ENCODE measurements at regions not wholly inside any gene's neighbourhood (a gene's known extent, or its start where the extent isn't known, plus 50 kb on each side); places are given as distances from the start of the nearest gene placed in this dataset.

DNA sequence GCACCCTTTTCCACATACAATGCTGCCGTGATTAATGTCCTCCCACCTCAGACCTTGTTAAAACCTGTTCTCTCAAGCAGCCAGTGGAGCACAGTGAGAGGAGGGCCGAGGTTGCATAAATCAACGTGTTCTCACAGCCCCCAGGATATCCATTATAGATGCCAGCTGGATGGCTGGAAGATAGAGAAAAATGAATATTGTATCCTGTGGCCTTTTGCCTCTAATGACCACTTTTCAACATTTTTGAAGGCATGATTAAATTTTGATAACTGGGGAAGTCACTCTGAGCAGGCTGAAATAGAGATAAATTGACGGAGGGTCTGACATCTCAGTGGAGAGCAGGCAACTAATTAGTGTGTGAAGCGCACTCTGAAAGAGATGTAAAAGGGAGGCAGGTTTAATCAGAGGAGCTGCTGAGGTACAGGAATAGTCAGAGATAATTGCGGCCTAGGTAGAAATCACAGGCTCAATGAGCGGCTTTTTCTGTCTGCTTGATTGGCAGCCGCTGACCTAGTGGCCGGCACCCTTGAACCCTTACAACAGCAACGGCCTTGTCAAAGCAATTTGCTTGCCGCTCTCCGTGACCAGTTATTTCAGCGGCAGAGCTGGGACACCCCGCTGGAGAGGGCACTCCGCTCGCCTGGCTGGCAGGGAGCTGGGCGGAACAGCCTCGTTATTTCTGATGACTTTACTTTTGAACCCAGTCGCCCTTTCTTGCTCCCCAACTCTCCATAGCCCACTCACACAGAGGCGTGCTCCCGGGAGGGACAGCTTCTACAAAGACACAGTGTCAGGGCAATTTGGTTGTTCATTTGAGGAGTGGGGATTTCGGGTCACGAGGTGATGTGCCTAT lies 560.7 kb downstream of the PSAT1 start:
- H3K27ac Mint-ChIP-seq: no peak overlapping the region
- no peak overlapping the region for H3K4me3 Mint-ChIP-seq
- H3K36me3 Mint-ChIP-seq: no peaks in the 10 kb centered on the region
- Histone ChIP-seq H3K4me1 (ENCODE audit: control insufficient read depth in 1 of 2, insufficient read depth in 2 of 2, low read length in 2 of 2) (no peaks in the 10 kb centered on the region), H4K20me1 (ENCODE audit: insufficient read depth, low read length) (no peaks in the 10 kb centered on the region), H3K36me3 (replicated peaks in 1 of 2; ENCODE audit: control insufficient read depth in 1 of 2, insufficient read depth in 2 of 2, low read length in 2 of 2) (no peaks in the 10 kb centered on the region), H3K79me2 (ENCODE audit: insufficient read depth, low read length) (no peaks in the 10 kb centered on the region), H3K4me2 (replicated peaks; ENCODE audit: extremely low read depth, low read length, poor library complexity, severe bottlenecking) (no peak overlapping the region), H3K4me3 (replicated peaks in 1 of 3; ENCODE audit: low read depth in 2 of 3, low read length in 3 of 3) (no peak overlapping the region), H3K9me3 (replicated peaks in 1 of 2; ENCODE audit: control insufficient read depth in 1 of 2, insufficient read depth in 1 of 2, low read length in 2 of 2) (no peaks in the 10 kb centered on the region), H3K27me3 (ENCODE audit: control insufficient read depth in 2 of 2, insufficient read depth in 2 of 2, low read length in 2 of 2) (no peaks in the 10 kb centered on the region), H3K27ac (ENCODE audit: low read depth in 1 of 2, low read length in 2 of 2) (no peak overlapping the region), H2AFZ (ENCODE audit: insufficient read depth, low read depth, low read length, poor library complexity, severe bottlenecking) (no peak overlapping the region), H3K9ac (ENCODE audit: insufficient read depth, low read length, poor library complexity, severe bottlenecking) (no peak overlapping the region)
- no peaks in the 10 kb centered on the region for H3K27me3 Mint-ChIP-seq (ENCODE audit: low read depth in 3 of 3)
- TF ChIP-seq, protein P1, sequence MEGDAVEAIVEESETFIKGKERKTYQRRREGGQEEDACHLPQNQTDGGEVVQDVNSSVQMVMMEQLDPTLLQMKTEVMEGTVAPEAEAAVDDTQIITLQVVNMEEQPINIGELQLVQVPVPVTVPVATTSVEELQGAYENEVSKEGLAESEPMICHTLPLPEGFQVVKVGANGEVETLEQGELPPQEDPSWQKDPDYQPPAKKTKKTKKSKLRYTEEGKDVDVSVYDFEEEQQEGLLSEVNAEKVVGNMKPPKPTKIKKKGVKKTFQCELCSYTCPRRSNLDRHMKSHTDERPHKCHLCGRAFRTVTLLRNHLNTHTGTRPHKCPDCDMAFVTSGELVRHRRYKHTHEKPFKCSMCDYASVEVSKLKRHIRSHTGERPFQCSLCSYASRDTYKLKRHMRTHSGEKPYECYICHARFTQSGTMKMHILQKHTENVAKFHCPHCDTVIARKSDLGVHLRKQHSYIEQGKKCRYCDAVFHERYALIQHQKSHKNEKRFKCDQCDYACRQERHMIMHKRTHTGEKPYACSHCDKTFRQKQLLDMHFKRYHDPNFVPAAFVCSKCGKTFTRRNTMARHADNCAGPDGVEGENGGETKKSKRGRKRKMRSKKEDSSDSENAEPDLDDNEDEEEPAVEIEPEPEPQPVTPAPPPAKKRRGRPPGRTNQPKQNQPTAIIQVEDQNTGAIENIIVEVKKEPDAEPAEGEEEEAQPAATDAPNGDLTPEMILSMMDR (IDR thresholded peaks at IDR 0.05): no peak
- 94% methylated on average over 13 of the region's 23 CpGs for WGBS (ENCODE audit: insufficient coverage)
- no peak for DNase-seq
- intact Hi-C loops (cut with micrococcal nuclease): no loop called here
- H3K9me3 Mint-ChIP-seq: peaks cover 0 to 2% (median 0%) of the 10 kb centered on the region in 7 donors
- H3K4me1 Mint-ChIP-seq: no peaks in the 10 kb centered on the region

DNA sequence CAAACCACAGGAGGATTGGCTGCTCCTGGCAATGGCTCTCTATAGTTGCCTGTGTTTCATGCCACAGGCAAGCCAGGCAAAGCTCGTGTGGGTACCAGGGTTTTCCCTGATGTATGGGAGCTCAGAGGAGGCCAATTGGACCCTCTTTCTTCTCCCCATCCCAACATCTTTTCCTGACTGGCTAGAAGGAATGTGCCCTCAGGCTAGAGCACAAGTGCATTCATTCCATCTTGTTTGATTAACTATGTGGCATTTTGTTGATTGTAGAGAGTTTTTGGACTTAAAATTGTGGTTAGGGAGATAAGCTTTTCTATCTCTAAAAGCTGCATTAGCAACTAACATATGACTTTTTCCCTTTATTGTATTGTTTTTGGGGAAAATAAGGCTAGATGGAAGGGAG lies 561.3 kb downstream of the PSAT1 start:
- Mint-ChIP-seq H3K27me3 (ENCODE audit: low read depth in 3 of 3) (no peaks in the 10 kb centered on the region), H3K9me3 (peaks cover 0 to 2% (median 0%) of the 10 kb centered on the region in 7 donors), H3K27ac (no peak overlapping the region), H3K4me1 (no peaks in the 10 kb centered on the region), H3K36me3 (no peaks in the 10 kb centered on the region), H3K4me3 (no peak overlapping the region)
- no peak for DNase-seq
- Histone ChIP-seq H3K4me3 (replicated peaks in 1 of 3; ENCODE audit: low read depth in 2 of 3, low read length in 3 of 3) (no peak overlapping the region), H3K9me3 (replicated peaks in 1 of 2; ENCODE audit: control insufficient read depth in 1 of 2, insufficient read depth in 1 of 2, low read length in 2 of 2) (no peaks in the 10 kb centered on the region), H4K20me1 (ENCODE audit: insufficient read depth, low read length) (no peaks in the 10 kb centered on the region), H3K27ac (ENCODE audit: low read depth in 1 of 2, low read length in 2 of 2) (no peak overlapping the region), H3K36me3 (replicated peaks in 1 of 2; ENCODE audit: control insufficient read depth in 1 of 2, insufficient read depth in 2 of 2, low read length in 2 of 2) (no peaks in the 10 kb centered on the region), H3K27me3 (ENCODE audit: control insufficient read depth in 2 of 2, insufficient read depth in 2 of 2, low read length in 2 of 2) (no peaks in the 10 kb centered on the region), H3K79me2 (ENCODE audit: insufficient read depth, low read length) (no peaks in the 10 kb centered on the region), H3K9ac (ENCODE audit: insufficient read depth, low read length, poor library complexity, severe bottlenecking) (no peak overlapping the region), H3K4me2 (replicated peaks; ENCODE audit: extremely low read depth, low read length, poor library complexity, severe bottlenecking) (no peak overlapping the region), H3K4me1 (ENCODE audit: control insufficient read depth in 1 of 2, insufficient read depth in 2 of 2, low read length in 2 of 2) (no peaks in the 10 kb centered on the region), H2AFZ (ENCODE audit: insufficient read depth, low read depth, low read length, poor library complexity, severe bottlenecking) (no peak overlapping the region)
- TF ChIP-seq, protein P1 (IDR thresholded peaks at IDR 0.05): no peak
- 83% methylated on average over 1 of the region's 1 CpG for WGBS (ENCODE audit: insufficient coverage)
- intact Hi-C loops (cut with micrococcal nuclease): no loop called here

Measured in CD14-positive monocyte (primary cell).